Fibroblast of peridontal ligament (primary cell): ENCODE measurements at regions not wholly inside any gene's neighbourhood (a gene's known extent, or its start where the extent isn't known, plus 50 kb on each side); places are given as distances from the start of the nearest gene placed in this dataset.
"Not testable (repeated sequence)": the region's sequence is repeated elsewhere in the genome, so short reads cannot be mapped to it uniquely, and the experiment has no call there.

ENCODE experiments used
- DNase-seq: peaks from one replicate; pipeline ENCODE4 v3.0.0-alpha.2; 2010; ENCODE audit errors: extremely low read depth

DNA sequence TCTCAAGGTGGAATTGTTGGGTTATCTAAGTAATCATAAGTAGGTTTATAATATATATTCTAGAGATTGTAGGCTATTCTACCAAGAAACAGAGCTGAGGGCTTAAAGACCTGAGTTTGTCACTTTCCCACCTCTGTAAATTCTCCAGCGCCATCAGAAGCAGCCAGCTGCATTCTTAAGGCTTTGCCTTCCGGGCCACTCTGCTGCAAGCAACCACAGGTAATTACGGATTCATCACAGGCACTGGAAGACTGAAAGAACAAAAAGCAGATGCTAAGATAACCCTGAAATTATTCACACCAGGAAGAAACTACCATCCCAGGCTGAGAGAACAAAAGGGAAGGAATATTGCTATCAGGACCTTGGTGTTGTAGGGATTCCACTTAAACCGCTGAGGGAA is 137.8 kb upstream of the JCAD start:
- DNase-seq, result no peak

DNA sequence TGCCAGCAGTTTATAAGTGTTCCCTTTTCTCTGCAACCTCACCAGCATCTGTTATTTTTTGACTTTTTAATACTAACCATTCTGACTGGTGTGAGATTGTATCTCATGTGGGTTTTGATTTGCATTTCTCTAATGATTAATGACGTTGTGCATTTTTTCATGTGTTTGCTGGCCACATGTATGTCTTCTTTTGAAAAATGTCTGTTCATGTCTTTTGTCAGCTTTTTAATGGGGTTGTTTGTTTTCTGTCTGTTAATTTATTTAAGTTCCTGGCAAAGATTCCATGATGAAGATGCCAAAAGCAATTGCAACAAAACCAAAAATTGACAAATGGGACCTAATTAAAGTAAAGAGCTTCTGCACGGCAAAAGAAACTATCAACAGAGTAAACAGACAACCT is 137.2 kb upstream of the JCAD start:
- not testable (repeated sequence) for DNase-seq

DNA sequence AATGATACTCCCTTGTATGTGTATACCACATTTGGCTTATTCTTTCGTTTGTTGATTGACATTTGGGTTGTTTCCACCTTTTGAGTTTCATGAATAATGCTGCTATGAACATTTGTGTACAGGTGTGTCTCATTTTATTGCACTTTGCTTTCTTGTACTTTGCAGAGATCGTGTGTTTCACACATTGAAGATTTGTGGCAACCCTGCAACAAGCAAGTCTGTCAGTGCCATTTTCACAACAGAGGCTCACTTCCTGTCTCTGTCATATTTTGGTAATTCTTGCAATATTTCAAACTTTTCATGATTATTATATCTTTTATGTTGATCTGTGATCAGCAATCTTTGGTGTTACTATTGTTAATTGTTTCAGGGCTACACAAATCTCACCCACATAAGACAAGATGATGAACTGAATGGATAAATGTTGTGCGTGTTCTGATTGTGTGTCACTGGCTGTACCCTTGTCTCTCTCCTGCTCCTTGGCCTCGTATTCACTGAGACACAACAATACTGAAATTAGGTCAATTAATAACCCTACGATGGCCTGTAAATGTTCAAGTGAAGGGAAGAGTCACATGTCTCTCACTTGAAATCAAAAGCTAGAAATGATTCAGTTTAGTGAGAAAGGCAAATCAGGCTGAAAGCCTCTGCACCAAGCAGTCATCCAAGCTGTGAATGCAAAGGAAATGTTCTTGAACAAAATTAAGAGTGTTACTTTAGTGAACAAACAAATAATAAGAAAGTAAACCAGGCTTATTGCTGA is 133.6 kb upstream of the JCAD start:
- DNase-seq, result no peak

DNA sequence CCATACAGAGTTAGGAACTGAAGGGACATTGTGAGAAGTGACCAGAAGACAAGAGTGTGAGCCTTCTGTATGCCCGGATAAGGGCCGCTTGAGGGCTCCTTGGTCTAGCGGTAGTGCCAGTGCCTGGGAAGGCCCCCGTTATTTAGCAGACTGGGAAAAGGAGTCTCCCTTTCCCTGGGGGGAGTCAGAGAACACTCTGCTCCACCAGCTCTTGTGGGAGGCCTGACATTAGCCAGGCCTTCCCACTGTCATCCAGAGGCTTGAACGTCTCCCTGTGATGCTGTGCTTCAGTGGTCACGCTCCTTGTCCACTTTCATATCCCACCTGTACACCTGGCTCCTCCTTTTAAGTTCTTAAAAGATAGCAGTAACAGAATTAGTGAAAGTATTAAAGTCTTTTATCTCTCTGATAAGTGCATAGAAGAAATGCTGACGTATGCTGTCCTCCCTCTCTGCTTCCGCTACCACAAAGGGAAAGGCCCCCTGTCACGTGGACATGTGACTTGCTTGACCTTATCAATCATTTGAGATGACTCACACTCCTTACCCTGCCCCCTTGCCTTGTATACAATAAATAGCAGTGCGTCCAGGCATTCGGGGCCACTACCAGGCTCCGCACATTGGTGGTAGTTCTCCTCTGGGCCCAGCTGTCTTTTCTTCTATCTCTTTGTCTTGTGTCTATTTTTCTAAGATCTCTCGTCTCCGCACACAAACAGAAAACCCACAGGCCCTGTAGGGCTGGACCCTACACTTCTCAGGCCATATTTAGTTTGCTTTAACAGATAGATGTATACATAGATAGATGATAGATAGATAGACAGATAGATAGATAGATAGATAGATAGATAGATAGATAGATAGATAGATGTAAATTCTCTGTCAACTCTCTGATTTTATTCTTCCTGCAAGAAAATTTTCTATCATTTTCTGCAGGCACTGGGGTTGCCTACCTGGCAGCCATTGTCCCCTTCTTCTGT is 131.5 kb upstream of the JCAD start:
- no peak for DNase-seq

DNA sequence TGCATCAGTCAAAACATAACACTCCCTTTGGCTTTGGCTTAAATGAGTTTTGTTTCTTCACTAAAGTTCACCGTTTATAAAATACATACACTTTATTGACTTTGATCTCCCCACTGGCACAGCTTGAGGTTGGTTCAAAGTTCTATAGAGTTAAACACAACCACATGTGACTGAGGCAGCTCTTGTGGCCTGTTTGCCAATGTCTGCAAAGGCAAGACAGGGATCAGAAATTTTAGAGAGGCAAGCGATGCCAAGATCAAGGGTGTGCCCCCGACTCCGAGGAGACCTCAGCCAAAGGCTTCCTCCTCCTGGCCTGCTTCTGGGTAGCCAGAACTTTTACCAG is 129.8 kb upstream of the JCAD start:
- peak; percentile 44 for DNase-seq

DNA sequence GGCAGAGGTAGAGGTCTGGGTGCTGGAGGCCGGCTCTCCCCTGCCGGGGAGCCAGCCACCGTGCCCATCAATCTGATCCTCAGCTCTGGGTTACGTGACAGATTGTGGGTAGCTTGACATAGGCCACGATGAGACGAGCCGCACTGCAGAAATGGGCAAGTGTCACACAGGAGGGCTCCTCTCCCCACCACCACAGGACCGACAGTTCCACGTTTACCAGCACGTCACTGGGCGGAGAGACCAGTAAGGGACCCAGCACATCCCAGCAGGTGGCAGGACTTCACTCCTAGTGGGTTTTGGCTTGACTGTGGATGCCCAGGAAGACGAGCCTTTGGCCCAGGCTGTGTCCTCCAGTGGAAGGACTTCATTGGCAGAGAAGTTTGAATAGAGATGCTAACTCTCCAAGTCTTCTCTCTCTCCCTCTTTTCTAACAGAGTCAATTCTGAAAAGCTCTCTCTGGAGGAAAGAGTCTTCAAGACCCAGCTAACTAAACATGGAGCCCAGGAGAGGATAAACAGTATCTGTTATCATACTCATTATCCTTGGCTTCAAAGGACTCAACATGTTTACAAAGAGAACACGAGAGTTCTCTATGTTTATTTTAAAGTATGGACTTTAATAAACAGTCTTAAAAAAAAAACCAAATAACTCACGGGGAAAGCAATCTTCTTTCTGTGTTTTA is 129.3 kb upstream of the JCAD start:
- no peak for DNase-seq

DNA sequence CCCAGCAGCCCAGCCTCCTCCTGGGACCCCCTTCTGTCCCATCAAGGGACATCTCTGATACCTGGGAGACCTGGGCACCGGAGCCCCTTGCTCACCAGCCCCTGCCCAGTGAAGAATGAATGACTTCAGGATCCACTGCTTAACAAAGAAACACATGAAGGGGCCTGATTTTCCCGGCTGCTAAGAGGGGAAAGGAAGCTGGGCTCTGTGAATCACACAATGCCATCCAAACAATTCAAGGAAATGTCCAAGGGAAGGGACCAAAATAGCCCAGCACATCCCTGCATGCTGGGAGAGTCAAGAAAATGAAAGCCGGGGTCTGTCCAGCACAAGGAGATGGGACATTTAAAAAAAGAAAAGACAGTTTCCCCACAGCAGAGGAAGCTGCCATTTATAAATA is 128.7 kb upstream of the JCAD start:
- DNase-seq, result peak; percentile 8

DNA sequence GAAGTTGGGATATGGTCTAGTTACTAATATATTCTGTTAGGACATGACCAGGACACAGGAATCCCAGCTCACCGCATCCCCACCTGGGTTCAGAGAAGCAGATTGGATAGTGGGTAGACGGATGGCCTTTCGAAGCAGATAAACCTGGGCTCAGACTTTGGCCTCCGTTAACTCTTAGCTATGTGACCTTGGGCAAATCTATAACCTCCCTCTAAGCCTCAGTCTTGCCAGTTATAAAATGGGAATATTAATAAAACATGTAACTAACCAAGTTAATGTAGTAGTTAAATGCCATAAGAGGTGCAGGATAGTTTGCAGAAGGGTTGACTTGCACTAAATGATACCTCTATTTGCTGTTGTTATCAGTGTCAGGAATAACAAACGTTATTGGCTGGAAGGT is 127.6 kb upstream of the JCAD start:
- DNase-seq, result no peak

DNA sequence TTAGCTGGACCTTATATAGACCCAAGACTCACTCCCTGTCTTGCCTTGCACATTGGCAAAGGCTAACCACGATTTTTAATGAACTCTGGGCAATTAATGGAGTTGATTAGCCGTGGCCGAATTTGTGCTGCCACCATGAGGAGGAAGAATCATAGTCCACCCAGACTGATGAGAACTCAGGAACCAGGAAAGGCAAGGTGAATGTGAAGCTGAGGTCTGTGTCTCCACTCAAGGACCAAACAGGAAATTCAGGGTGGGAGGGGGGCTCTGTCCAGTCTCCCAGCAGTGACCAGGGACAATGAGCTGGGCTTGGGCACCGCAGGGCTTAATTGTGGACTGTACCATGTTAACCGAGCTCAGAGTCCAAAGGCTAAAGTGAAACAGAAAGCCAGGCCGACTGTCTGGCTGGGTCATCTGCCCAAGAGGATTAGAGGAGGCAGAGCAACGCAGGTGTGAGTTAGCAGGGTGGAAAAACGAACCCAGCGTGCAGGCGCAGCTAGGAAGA is 127.0 kb upstream of the JCAD start:
- no peak for DNase-seq

DNA sequence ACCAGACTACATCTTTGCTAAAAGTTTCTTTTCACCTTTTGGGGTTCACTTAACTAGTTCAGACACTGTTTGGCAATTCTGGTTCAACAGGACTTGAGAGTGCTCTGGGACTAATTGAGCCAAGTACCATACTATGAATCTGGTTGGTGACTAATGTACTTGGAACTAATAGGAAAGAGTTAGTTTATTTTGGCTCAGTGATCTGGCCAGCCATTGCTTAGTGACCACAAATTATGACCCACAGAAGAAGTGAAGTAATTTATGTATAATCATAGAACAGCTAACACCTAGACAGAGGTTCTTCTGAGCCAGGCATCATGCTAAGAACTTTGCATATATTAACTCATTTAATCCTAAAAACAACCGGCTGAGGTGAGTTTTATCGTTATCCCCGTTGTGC is 126.5 kb upstream of the JCAD start:
- DNase-seq, result peak; percentile 88

DNA sequence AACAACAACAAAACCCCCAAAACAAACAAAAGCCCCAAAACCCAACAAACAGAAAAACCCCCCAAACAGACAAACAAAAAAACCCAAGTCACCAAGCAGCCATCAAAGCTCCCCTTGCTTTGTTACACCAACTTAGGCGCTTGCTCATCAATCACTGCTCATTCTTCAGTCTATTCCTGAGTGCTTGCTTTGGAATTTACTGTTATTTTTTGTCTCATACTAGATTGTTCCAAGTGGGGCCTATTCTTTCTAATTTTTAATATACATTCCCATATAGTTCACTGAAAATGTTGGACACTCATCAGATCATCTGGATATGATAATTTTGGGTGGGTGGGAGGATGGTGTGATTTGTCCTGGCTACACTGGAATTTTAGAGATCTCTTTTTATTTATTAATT is 126.0 kb upstream of the JCAD start:
- DNase-seq, result no peak

DNA sequence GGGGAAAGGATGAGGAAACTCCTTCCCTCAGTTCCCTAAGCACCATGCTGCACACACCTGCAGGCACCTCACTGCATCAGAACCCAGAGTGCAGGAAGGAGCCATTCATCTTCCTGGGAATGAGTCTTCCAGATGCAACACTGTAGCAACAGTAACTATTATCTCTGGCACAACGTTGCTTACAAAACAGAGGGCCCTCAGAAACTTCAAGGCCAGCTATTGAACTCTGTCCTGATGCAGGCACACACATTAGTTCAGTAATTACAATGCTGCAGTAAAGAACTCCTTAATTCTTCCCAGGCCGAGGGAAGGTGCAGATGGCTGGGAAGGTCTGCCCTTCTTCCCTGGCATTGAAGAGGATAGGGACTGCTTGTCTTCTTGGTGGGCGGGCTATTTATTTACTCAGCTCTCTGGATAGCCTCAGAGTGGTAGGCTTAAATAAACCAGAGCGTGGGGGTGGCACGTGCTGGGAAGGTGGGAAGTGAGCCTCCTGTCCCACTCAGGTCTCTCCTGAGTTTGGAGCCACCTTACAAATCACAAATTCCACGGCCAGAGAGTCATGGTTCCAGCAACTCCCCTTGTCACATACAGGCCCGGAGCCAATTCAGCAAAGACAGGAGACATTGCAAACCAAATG is 125.1 kb upstream of the JCAD start:
- peak; percentile 20 for DNase-seq

DNA sequence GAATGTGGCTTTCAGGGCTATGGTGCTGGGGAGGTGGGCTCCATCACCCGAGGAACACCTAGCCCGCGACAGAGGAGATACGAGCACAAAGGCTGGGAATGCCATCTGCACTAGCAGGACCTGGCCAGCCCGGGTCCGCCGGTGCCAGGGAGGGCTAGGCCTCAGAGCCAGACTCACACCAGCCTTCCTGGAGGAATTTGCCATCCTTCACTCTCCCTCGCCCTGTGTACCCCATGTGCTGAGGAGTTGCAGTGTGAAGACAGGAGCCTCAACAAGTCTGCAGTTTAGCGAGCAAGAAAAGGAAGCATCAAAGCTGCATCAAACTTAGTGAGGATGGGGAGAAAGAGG is 123.6 kb upstream of the JCAD start:
- no peak for DNase-seq

DNA sequence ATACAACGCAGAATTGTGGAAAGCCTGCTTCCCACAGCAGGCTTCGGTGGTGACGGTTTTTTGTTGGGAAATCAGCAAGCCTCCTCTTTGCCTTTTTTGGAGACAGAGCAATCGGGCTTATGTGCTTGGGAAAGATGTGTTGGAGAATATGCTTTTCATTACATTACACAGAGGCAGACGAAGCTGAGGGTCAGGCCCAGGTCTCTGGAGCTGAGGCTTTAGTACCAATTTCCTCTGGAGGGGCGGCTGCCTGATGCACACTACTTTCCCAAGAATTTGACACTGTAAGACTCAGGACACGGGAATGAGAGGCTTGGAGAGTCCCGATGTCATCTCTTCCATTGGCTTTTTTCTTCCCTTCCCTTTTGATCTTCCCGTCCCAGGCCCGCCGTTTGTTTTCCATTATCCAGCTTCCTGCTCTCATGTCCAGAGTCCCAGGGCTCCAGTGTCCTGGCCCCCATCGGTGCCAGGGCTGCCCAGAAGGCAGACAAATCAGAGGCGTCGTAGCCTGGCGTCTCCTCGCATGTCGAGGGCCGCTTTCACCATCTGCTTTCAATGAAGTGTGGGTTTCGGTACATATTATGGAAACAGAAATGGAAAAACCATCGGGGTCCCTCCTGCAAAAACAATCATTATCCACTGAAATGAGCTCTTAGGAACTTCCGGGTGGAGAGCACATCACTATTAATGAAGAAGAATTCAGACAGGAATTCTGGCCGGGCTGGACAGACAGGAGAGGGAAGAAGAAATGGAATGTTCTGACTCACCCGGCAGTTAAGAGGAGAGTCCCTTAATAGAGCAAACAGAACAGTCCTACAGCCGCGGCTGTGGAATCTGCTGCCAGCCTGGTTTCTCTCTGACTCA is 123.0 kb upstream of the JCAD start:
- peak; percentile 97 for DNase-seq

DNA sequence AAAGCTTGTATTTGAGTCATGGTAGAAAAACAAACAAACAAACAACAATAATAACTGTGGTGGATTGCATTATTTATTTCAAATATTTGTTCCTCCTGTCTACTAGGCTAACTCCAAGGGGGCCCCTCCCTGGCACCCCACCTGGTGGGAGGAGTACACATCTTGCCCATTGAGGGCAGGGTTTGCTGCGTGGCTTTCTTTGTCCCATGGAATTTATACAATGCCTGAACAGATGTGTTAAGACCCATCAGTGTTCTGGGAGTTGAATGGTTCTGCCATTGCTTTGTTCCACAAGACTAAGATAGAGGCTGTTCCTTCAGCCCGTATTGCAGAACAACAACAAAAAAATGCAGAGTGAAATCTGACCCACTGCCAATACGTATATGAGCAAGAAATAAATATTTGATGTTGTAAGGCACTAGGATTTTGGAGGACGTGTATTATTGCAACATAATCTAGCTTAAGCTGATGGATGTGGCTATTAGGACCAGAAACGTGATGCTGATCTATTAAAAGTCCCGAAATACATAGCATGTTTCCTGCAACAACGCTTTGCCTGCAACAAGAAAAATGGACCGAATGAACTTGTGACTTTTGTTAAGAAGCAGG is 119.1 kb upstream of the JCAD start:
- DNase-seq, result peak; percentile 83

DNA sequence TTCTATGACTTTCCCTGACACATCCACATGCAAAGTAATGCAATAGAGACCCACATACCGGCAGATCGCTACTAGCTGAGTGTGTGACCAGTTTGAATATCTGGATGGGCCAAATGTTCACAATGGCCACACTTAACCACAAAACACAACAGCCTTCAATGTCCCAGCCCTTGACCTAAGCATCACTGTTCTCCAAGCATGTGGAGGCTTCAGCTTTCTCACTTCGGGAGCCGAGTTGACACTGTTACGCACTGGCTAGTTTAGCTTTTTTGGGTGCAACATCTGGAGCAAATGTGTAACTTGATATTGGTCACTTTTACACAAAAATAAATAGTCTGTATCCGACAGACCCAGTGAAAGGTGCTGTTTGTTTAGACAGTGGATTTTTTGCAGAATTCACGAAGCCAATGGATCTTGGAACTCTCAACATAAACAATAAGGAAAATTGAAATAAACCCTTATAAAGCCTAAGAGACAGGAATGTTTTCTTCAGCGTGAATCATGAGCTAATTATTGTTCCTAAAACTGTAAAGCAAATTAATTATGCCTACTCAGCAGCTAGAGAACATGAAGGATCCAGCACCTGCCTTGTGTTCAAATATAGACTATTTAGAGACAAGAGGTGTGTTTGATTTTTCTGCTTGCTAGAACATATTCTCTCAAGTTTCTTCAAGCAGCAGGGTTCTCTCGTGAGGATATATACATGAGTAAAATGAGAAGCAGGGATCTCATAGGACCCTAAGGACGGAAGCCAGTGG is 117.6 kb upstream of the JCAD start:
- DNase-seq, result peak; percentile 44

DNA sequence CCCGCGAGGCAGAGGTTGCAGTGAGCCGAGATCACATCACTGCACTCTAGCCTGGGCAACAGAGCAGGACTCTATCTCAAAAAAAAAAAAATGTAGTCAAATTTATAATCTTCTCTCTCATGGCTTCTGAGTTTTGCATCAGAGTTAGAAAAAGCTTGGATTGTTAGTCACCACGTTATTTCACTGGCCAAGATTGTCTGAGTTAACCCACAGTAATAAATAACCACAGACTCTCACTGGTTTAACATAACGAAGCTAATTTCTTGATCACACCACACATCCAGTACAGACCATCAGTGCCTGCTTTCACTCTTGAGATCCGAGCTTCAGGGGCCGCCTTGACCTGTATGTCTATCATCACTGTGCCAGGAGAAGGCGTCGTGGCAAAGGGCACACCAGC is 116.8 kb upstream of the JCAD start:
- peak; percentile 79 for DNase-seq

DNA sequence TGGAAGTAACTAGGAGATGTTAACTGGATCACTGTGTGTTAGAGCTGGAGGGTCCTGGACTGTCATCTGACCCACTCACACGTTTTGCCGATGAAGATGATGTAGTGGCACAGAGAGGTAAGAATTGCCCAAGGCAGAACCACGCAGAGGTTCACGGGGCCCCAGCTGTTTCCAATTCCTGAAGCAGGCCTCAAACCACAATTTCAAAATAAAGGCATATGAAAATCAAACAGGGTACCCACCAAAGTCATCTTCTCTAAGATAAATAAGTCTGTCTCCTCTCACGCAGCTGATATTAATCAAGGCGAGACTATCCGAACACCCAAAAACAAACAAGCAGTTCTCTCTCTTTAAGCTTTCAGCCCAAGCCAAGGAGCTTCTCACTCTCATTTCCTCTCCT is 113.3 kb upstream of the JCAD start:
- DNase-seq, result peak; percentile 80

DNA sequence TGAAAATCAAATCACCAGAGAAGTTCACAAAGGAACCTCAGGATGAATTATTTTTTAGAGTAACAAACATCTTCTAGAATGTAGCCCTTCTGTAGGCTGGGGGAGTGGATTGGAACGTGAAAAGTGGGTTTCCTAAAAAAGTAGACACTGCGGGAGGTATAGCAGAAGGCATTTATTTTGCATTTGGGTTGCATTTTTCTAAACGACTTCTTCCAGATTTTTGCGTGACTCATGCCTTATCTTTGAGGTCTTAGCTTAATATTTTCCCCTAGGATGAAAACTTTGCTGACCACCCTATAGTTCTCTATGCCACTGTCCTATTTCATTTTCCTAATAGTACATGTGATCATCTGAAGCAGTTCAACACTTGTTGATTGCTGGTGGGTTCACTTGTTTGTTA is 112.7 kb upstream of the JCAD start:
- no peak for DNase-seq

DNA sequence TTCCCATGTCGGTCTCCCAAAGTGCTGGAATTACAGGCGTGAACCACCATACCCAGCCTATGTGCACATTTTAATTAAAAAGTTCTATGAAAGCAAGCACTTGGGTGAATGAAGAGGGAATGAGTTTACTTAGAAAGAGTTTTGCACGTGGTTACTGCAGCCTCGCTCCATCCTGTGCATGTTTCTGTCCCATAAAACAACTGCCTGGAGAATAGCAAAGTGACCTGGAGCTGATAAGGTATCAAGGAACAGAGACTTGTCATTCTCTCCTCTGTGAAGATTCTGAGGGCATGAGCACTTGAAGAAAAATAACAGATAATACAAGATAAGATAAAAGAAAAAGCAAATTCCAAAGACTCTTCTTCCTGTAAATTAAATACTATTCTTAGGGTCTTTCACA is 112.2 kb upstream of the JCAD start:
- DNase-seq, result no peak
